Trophoblast cell (in vitro differentiated cells and primary cell): ENCODE measurements at regions not wholly inside any gene's neighbourhood (a gene's known extent, or its start where the extent isn't known, plus 50 kb on each side); places are given as distances from the start of the nearest gene placed in this dataset.

Source experiments
- DNase-seq, 2 donors: peaks; one replicate each; pipeline ENCODE4 v3.0.0-alpha.2; 2016
- H2AFZ ChIP-seq: 2 replicates; pipeline ENCODE4 v1.6.1; 2013; ENCODE audit warnings: low read length, moderate library complexity, mild to moderate bottlenecking; ENCODE audit not compliant: insufficient read depth, poor library complexity
- H2AK5ac ChIP-seq: 2 replicates; pipeline ENCODE4 v1.6.1; 2013; ENCODE audit warnings: mild to moderate bottlenecking, low read length
- H2BK120ac ChIP-seq: 2 replicates; pipeline ENCODE4 v1.6.1; 2013; ENCODE audit warnings: low read length, mild to moderate bottlenecking, moderate library complexity; ENCODE audit not compliant: insufficient read depth, poor library complexity
- H2BK12ac ChIP-seq: 2 replicates; pipeline ENCODE4 v1.6.1; 2013; ENCODE audit warnings: mild to moderate bottlenecking, low read length, moderate library complexity
- H2BK5ac ChIP-seq: 2 replicates; pipeline ENCODE4 v1.6.1; 2013; ENCODE audit warnings: low read length, low read depth, moderate library complexity, mild to moderate bottlenecking; ENCODE audit not compliant: poor library complexity
- H3K14ac ChIP-seq: 2 replicates; pipeline ENCODE4 v1.6.1; 2013; ENCODE audit warnings: mild to moderate bottlenecking, low read length
- H3K18ac ChIP-seq: 2 replicates; pipeline ENCODE4 v1.6.1; 2013; ENCODE audit warnings: mild to moderate bottlenecking, low read length
- H3K23ac ChIP-seq: 2 replicates; pipeline ENCODE4 v1.6.1; 2013; ENCODE audit warnings: low read length
- H3K27ac ChIP-seq: 2 replicates; pipeline ENCODE4 v1.5.1; 2013; ENCODE audit warnings: low read depth, mild to moderate bottlenecking, inconsistent platforms, low read length, moderate library complexity
- H3K27me3 ChIP-seq: 2 replicates; pipeline ENCODE4 v1.6.1; 2013; ENCODE audit warnings: inconsistent platforms, mild to moderate bottlenecking, low read length, moderate library complexity; ENCODE audit not compliant: insufficient read depth
- H3K36me3 ChIP-seq, 2 experiments: 1 replicate in 1 of 2; 2 replicates in 1 of 2; pipeline ENCODE4 v1.6.1; 2013; ENCODE audit warnings: low read length in 2 of 2, mild to moderate bottlenecking in 2 of 2, moderate library complexity in 1 of 2; ENCODE audit not compliant: insufficient read depth in 2 of 2, control insufficient read depth in 1 of 2
- H3K4ac ChIP-seq: 2 replicates; pipeline ENCODE4 v1.6.1; 2013; ENCODE audit warnings: low read depth, mild to moderate bottlenecking, low read length, moderate library complexity
- H3K4me1 ChIP-seq, 2 experiments: 1 replicate in 1 of 2; 2 replicates in 1 of 2; pipeline ENCODE4 v1.6.1; 2013; ENCODE audit warnings: low read length in 2 of 2, mild to moderate bottlenecking in 2 of 2, moderate library complexity in 1 of 2; ENCODE audit not compliant: insufficient read depth in 2 of 2, control insufficient read depth in 1 of 2
- H3K4me2 ChIP-seq: 2 replicates; pipeline ENCODE4 v1.6.1; 2013; ENCODE audit warnings: inconsistent platforms, mild to moderate bottlenecking, low read length, moderate library complexity
- H3K4me3 ChIP-seq: 2 replicates; pipeline ENCODE4 v1.5.1; 2013; ENCODE audit warnings: mild to moderate bottlenecking, low read depth, low read length, inconsistent platforms
- H3K79me1 ChIP-seq: one replicate; pipeline ENCODE4 v1.6.1; 2013; ENCODE audit warnings: low read length
- H3K79me2 ChIP-seq: 2 replicates; pipeline ENCODE4 v1.6.1; 2013; ENCODE audit warnings: low read length, mild to moderate bottlenecking; ENCODE audit not compliant: control insufficient read depth, insufficient read depth, poor library complexity
- H3K9ac ChIP-seq: 2 replicates; pipeline ENCODE4 v1.6.1; 2013; ENCODE audit warnings: mild to moderate bottlenecking, low read length
- H3K9me3 ChIP-seq: 2 replicates; pipeline ENCODE4 v1.6.1; 2013; ENCODE audit warnings: low read depth, mild to moderate bottlenecking, control low read depth, inconsistent platforms, low read length; ENCODE audit not compliant: insufficient read depth
- H4K12ac ChIP-seq: 2 replicates; pipeline ENCODE4 v1.6.1; 2013; ENCODE audit warnings: low read depth, mild to moderate bottlenecking, low read length, moderate library complexity
- H4K8ac ChIP-seq: 2 replicates; pipeline ENCODE4 v1.6.1; 2013; ENCODE audit warnings: low read depth, mild to moderate bottlenecking, low read length, moderate library complexity
- H4K91ac ChIP-seq: one replicate; pipeline ENCODE4 v1.6.1; 2013; ENCODE audit warnings: low read depth, mild to moderate bottlenecking, low read length, moderate library complexity
- WGBS: extraction: QIAGEN DNeasy Blood & Tissue Kit; methylation state at CpG from one replicate; pipeline ENCODE4 v1.1.7; 2013; ENCODE audit warnings: missing lambda C conversion rate; ENCODE audit not compliant: insufficient read length, insufficient coverage; ENCODE audit errors: extremely low coverage; 5-methylcytosine and 5-hydroxymethylcytosine counted together

DNA sequence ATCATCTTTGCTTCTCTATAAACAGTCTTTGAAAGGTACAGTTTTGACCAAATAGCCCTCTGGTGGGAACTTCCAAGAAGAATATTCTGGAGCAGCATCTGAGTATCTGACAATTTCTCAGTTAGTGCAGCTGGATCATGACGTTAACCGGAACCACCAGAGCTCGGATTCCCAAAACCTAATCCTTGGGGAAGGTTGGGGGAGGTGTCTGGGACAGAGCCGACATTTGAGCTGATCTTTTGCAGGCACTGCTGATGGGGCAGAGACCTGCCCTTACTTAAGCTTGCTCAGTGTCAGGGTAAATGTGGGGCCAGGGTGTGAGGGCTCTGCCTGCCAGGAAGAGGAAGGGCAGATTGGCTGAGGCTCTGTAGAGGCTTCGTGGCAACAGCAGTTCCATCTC lies 416.6 kb downstream of the DHX35 start:
- no peaks in the 10 kb centered on the region for H3K79me1 ChIP-seq

DNA sequence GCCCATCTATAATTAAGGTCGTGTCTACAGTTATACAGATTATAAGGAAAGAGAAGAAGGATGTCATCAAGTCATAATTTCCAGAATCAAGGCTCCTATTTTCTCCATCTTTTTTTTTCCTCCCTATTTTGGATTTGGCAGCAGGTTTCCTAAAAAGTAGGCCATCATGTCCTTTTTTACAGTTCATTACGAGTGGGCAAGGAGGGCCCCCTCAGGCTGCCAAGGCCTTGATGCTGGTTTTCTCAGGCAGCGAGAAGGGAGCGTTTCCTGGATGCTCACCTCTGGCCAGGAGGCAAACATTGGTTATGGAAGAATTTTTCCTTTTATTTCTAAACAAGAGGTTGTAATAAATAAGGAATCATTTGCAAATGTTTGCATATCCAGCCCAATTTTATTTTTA lies 414.6 kb downstream of the DHX35 start:
- H3K9ac ChIP-seq = no peak overlapping the region
- no peak overlapping the region for H2BK5ac ChIP-seq
- H3K36me3 ChIP-seq = no peaks in the 10 kb centered on the region
- no peak overlapping the region for H2BK120ac ChIP-seq
- DNase-seq = no peak
- no peak overlapping the region for H3K4me2 ChIP-seq
- no peaks in the 10 kb centered on the region for H3K4me1 ChIP-seq
- H3K18ac ChIP-seq = no peak overlapping the region
- H4K91ac ChIP-seq = no peak overlapping the region
- H2AFZ ChIP-seq = no peak overlapping the region
- H4K12ac ChIP-seq = no peak overlapping the region
- no peak overlapping the region for H3K23ac ChIP-seq
- WGBS = no CpG with 5 or more reads among the region's 4 CpGs
- no peak overlapping the region for H3K4me3 ChIP-seq
- no peak overlapping the region for H2AK5ac ChIP-seq
- no peak overlapping the region for H3K14ac ChIP-seq
- no peaks in the 10 kb centered on the region for H3K27me3 ChIP-seq
- H3K27ac ChIP-seq = no peak overlapping the region
- no peak overlapping the region for H2BK12ac ChIP-seq
- H3K79me2 ChIP-seq = no peaks in the 10 kb centered on the region
- no peak overlapping the region for H4K8ac ChIP-seq
- no peaks in the 10 kb centered on the region for H3K79me1 ChIP-seq
- peaks cover 2% of the 10 kb centered on the region for H3K9me3 ChIP-seq
- H3K4ac ChIP-seq = no peak overlapping the region

More for the DNA sequence above, 416.6 kb downstream of the DHX35 start:
- Histone ChIP-seq H3K4me3 (no peak overlapping the region), H2BK5ac (no peak overlapping the region), H3K27me3 (no peaks in the 10 kb centered on the region), H3K4me2 (no peak overlapping the region), H3K4ac (no peak overlapping the region), H4K91ac (no peak overlapping the region), H3K4me1 (no peaks in the 10 kb centered on the region), H3K14ac (no peak overlapping the region), H3K18ac (no peak overlapping the region), H3K9me3 (peaks cover 2% of the 10 kb centered on the region), H3K23ac (no peak overlapping the region), H4K8ac (no peak overlapping the region), H3K27ac (no peak overlapping the region), H2BK12ac (no peak overlapping the region), H2AK5ac (no peak overlapping the region), H2BK120ac (no peak overlapping the region), H4K12ac (no peak overlapping the region), H2AFZ (no peak overlapping the region), H3K9ac (no peak overlapping the region), H3K36me3 (no peaks in the 10 kb centered on the region), H3K79me2 (no peaks in the 10 kb centered on the region)
- WGBS = no CpG with 5 or more reads among the region's 5 CpGs
- DNase-seq = no peak

DNA sequence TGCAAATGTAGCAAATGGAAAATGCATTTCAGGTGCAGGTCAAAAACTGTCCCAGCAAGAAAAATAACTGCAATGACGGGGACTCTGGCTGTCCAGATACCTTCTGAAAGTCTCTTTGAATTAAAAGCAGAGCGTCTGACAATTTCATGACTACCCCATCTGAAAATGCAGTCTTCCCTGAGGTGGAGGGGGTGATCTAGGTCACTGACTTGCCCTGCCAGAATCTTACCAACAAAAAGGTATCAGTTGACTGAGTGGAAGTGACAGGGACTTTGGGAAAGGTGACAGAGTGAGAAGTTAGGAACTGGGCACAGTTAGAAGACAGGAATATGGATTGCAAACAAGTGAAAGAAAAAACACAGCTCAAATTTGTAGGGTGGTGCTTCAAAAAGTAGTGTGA lies 402.2 kb downstream of the DHX35 start:
- DNase-seq = no peak
- Histone ChIP-seq H3K9me3 (no peaks in the 10 kb centered on the region), H3K23ac (no peak overlapping the region), H3K4me3 (no peak overlapping the region), H4K12ac (no peak overlapping the region), H3K4ac (no peak overlapping the region), H3K18ac (no peak overlapping the region), H3K79me2 (no peaks in the 10 kb centered on the region), H3K27me3 (no peaks in the 10 kb centered on the region), H3K27ac (no peak overlapping the region), H2BK120ac (no peak overlapping the region), H3K36me3 (no peaks in the 10 kb centered on the region), H2BK5ac (no peak overlapping the region), H3K14ac (no peak overlapping the region), H4K91ac (no peak overlapping the region), H4K8ac (no peak overlapping the region), H3K4me2 (no peak overlapping the region), H3K9ac (no peak overlapping the region), H3K4me1 (peaks cover 0 to 2% of the 10 kb centered on the region in 2 experiments), H2AK5ac (no peak overlapping the region), H2BK12ac (no peak overlapping the region), H2AFZ (no peak overlapping the region), H3K79me1 (no peaks in the 10 kb centered on the region)
- no CpG with 5 or more reads among the region's 2 CpGs for WGBS

- no peak overlapping the region for H4K91ac ChIP-seq
- H3K27ac ChIP-seq = no peak overlapping the region
- H2BK12ac ChIP-seq = no peak overlapping the region
Measured at GRCh38 chr20:39359981-39360620, 398.0 kb downstream of the DHX35 start.

More at GRCh38 chr20:39359981-39360620, 398.0 kb downstream of the DHX35 start:
- no peak overlapping the region for H2AK5ac ChIP-seq
- peaks cover 0 to 2% of the 10 kb centered on the region in 2 experiments for H3K4me1 ChIP-seq
- no peaks in the 10 kb centered on the region for H3K9me3 ChIP-seq
- H4K12ac ChIP-seq = no peak overlapping the region
- H3K9ac ChIP-seq = no peak overlapping the region
- DNase-seq = no peak
- no peak overlapping the region for H3K4me2 ChIP-seq
- no peak overlapping the region for H4K8ac ChIP-seq
- H2BK5ac ChIP-seq = no peak overlapping the region
- no peak overlapping the region for H3K23ac ChIP-seq
- no peaks in the 10 kb centered on the region for H3K79me2 ChIP-seq
- H3K18ac ChIP-seq = no peak overlapping the region
- H3K14ac ChIP-seq = no peak overlapping the region
- no CpG with 5 or more reads among the region's 4 CpGs for WGBS
- no peaks in the 10 kb centered on the region for H3K36me3 ChIP-seq
- H3K4me3 ChIP-seq = no peak overlapping the region
- H3K79me1 ChIP-seq = no peaks in the 10 kb centered on the region
- no peak overlapping the region for H3K4ac ChIP-seq
- no peak overlapping the region for H2BK120ac ChIP-seq
- no peak overlapping the region for H2AFZ ChIP-seq
- no peaks in the 10 kb centered on the region for H3K27me3 ChIP-seq
